ENCODE measurements at regions not wholly inside any gene's neighbourhood (a gene's known extent, or its start where the extent isn't known, plus 50 kb on each side); places are given as distances from the start of the nearest gene placed in this dataset.

GRCh38 chr10:44851881-44852280 lies 59.3 kb upstream of the TMEM72 start:
- TF ChIP-seq BACH2 (CRISPR knock-in tag; IDR thresholded peaks at IDR 0.05; ENCODE audit: borderline replicate concordance) (no peak), SNAI2 (CRISPR knock-in tag; IDR thresholded peaks at IDR 0.05) (no peak), ZNF565 (CRISPR knock-in tag; conservative IDR thresholded peaks at IDR 0.05; ENCODE audit: low read depth) (no peak), RARB (CRISPR knock-in tag; IDR thresholded peaks at IDR 0.05) (no peak), ESRRG (CRISPR knock-in tag; IDR thresholded peaks at IDR 0.05) (no peak), ZNF70 (CRISPR knock-in tag; IDR thresholded peaks at IDR 0.05) (no peak), OSR1 (CRISPR knock-in tag; IDR thresholded peaks at IDR 0.05) (no peak), ZC3H10 (CRISPR knock-in tag; IDR thresholded peaks at IDR 0.05) (no peak), CSDC2 (CRISPR knock-in tag; IDR thresholded peaks at IDR 0.05) (no peak), ISL1 (CRISPR knock-in tag; IDR thresholded peaks at IDR 0.05) (no peak), PATZ1 (CRISPR knock-in tag; IDR thresholded peaks at IDR 0.05; ENCODE audit: borderline replicate concordance) (no peak), PPARA (CRISPR knock-in tag; IDR thresholded peaks at IDR 0.05; ENCODE audit: borderline replicate concordance) (no peak), CSRNP3 (CRISPR knock-in tag; IDR thresholded peaks at IDR 0.05) (no peak), GLIS3 (CRISPR knock-in tag; IDR thresholded peaks at IDR 0.05) (no peak), ZFP3 (CRISPR knock-in tag; IDR thresholded peaks at IDR 0.05) (no peak), ZNF8 (CRISPR knock-in tag; IDR thresholded peaks at IDR 0.05) (no peak), TOX (CRISPR knock-in tag; IDR thresholded peaks at IDR 0.05; ENCODE audit: borderline replicate concordance) (no peak)
- TF ChIP-seq, protein P1, sequence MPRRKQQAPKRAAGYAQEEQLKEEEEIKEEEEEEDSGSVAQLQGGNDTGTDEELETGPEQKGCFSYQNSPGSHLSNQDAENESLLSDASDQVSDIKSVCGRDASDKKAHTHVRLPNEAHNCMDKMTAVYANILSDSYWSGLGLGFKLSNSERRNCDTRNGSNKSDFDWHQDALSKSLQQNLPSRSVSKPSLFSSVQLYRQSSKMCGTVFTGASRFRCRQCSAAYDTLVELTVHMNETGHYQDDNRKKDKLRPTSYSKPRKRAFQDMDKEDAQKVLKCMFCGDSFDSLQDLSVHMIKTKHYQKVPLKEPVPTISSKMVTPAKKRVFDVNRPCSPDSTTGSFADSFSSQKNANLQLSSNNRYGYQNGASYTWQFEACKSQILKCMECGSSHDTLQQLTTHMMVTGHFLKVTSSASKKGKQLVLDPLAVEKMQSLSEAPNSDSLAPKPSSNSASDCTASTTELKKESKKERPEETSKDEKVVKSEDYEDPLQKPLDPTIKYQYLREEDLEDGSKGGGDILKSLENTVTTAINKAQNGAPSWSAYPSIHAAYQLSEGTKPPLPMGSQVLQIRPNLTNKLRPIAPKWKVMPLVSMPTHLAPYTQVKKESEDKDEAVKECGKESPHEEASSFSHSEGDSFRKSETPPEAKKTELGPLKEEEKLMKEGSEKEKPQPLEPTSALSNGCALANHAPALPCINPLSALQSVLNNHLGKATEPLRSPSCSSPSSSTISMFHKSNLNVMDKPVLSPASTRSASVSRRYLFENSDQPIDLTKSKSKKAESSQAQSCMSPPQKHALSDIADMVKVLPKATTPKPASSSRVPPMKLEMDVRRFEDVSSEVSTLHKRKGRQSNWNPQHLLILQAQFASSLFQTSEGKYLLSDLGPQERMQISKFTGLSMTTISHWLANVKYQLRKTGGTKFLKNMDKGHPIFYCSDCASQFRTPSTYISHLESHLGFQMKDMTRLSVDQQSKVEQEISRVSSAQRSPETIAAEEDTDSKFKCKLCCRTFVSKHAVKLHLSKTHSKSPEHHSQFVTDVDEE (CRISPR knock-in tag; IDR thresholded peaks at IDR 0.05), result no peak
- TF ChIP-seq, protein P2, sequence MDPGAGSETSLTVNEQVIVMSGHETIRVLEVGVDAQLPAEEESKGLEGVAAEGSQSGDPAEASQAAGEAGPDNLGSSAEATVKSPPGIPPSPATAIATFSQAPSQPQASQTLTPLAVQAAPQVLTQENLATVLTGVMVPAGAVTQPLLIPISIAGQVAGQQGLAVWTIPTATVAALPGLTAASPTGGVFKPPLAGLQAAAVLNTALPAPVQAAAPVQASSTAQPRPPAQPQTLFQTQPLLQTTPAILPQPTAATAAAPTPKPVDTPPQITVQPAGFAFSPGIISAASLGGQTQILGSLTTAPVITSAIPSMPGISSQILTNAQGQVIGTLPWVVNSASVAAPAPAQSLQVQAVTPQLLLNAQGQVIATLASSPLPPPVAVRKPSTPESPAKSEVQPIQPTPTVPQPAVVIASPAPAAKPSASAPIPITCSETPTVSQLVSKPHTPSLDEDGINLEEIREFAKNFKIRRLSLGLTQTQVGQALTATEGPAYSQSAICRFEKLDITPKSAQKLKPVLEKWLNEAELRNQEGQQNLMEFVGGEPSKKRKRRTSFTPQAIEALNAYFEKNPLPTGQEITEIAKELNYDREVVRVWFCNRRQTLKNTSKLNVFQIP (CRISPR knock-in tag; IDR thresholded peaks at IDR 0.05; ENCODE audit: borderline replicate concordance, low read depth), result no peak
- no peak for ATAC-seq

GRCh38 chr10:44853148-44853734 lies 57.9 kb upstream of the TMEM72 start:
- TF ChIP-seq PATZ1 (CRISPR knock-in tag; IDR thresholded peaks at IDR 0.05; ENCODE audit: borderline replicate concordance), result no peak
- TF ChIP-seq ESRRG (CRISPR knock-in tag; IDR thresholded peaks at IDR 0.05), result no peak
- no peak for TF ChIP-seq PPARA (CRISPR knock-in tag; IDR thresholded peaks at IDR 0.05; ENCODE audit: borderline replicate concordance)
- TF ChIP-seq CSDC2 (CRISPR knock-in tag; IDR thresholded peaks at IDR 0.05), result no peak
- TF ChIP-seq TOX (CRISPR knock-in tag; IDR thresholded peaks at IDR 0.05; ENCODE audit: borderline replicate concordance), result no peak
- no peak for TF ChIP-seq ZFP3 (CRISPR knock-in tag; IDR thresholded peaks at IDR 0.05)
- TF ChIP-seq ARNTL (CRISPR knock-in tag; IDR thresholded peaks at IDR 0.05; ENCODE audit: borderline replicate concordance, low read depth), result no peak
- no peak for TF ChIP-seq TCF4 (CRISPR knock-in tag; IDR thresholded peaks at IDR 0.05; ENCODE audit: borderline replicate concordance)
- no peak for TF ChIP-seq ZNF565 (CRISPR knock-in tag; conservative IDR thresholded peaks at IDR 0.05; ENCODE audit: low read depth)
- TF ChIP-seq ZNF8 (CRISPR knock-in tag; IDR thresholded peaks at IDR 0.05), result no peak
- TF ChIP-seq SNAI2 (CRISPR knock-in tag; IDR thresholded peaks at IDR 0.05), result no peak
- TF ChIP-seq, protein P1 (CRISPR knock-in tag; IDR thresholded peaks at IDR 0.05), result no peak
- TF ChIP-seq CSRNP3 (CRISPR knock-in tag; IDR thresholded peaks at IDR 0.05), result no peak
- TF ChIP-seq, protein P2 (CRISPR knock-in tag; IDR thresholded peaks at IDR 0.05; ENCODE audit: borderline replicate concordance, low read depth), result no peak
- TF ChIP-seq ISL1 (CRISPR knock-in tag; IDR thresholded peaks at IDR 0.05), result no peak
- TF ChIP-seq OSR1 (CRISPR knock-in tag; IDR thresholded peaks at IDR 0.05), result no peak
- no peak for ATAC-seq

All from SK-N-SH treated with all-trans-retinoic acid at 6 μM for 48 hours (cell line).